GM23338 (cell line): ENCODE measurements at regions not wholly inside any gene's neighbourhood (a gene's known extent, or its start where the extent isn't known, plus 50 kb on each side); places are given as distances from the start of the nearest gene placed in this dataset.

ENCODE experiments used
- ATAC-seq: fragments of 200-7000 bp; cut with Tn5 transposase; 3 replicates; pipeline ENCODE4 v1.9.1; 2020
- DNase-seq: peaks from one replicate; pipeline ENCODE4 v3.0.0-alpha.2; 2015; ENCODE audit warnings: low spot score
- H2AFZ ChIP-seq: fragments of 200-600 bp; sonication (generic); 2 replicates; pipeline ENCODE4 v1.8.0; 2016; ENCODE audit warnings: antibody characterized with exemption, mild to moderate bottlenecking, moderate library complexity
- H3F3A ChIP-seq: fragments of 200-600 bp; sonication (generic); replicated peaks from 2 replicates; pipeline ENCODE4 v1.8.0; 2017; ENCODE audit warnings: antibody characterized with exemption, mixed run types, low read depth
- H3K27ac ChIP-seq: fragments of 200-600 bp; sonication (generic); 2 replicates; pipeline ENCODE4 v1.6.1; 2016; ENCODE audit warnings: low read depth
- H3K27me3 ChIP-seq: fragments of 200-600 bp; sonication (generic); 2 replicates; pipeline ENCODE4 v1.8.0; 2016; ENCODE audit warnings: mild to moderate bottlenecking, mixed run types, moderate library complexity; ENCODE audit not compliant: insufficient read depth
- H3K36me3 ChIP-seq: fragments of 200-600 bp; sonication (generic); 2 replicates; pipeline ENCODE4 v1.8.0; 2016; ENCODE audit warnings: mild to moderate bottlenecking; ENCODE audit not compliant: insufficient read depth
- H3K4me1 ChIP-seq: fragments of 200-600 bp; sonication (generic); 2 replicates; pipeline ENCODE4 v1.8.0; 2016; ENCODE audit warnings: mild to moderate bottlenecking, moderate library complexity; ENCODE audit not compliant: insufficient read depth
- H3K4me2 ChIP-seq: fragments of 200-600 bp; sonication (generic); 2 replicates; pipeline ENCODE4 v1.7.1; 2017; ENCODE audit warnings: mixed run types
- H3K4me3 ChIP-seq: fragments of 200-600 bp; sonication (generic); 2 replicates; pipeline ENCODE4 v1.6.1; 2016; ENCODE audit warnings: mixed run types
- H3K79me2 ChIP-seq: fragments of 200-600 bp; sonication (generic); replicated peaks from 2 replicates; pipeline ENCODE4 v1.8.0; 2017; ENCODE audit warnings: mild to moderate bottlenecking; ENCODE audit not compliant: insufficient read depth
- H3K9me2 ChIP-seq: fragments of 200-600 bp; sonication (generic); 2 replicates; pipeline ENCODE4 v1.8.0; 2017; ENCODE audit not compliant: insufficient read depth
- H4K20me1 ChIP-seq: fragments of 200-600 bp; sonication (generic); replicated peaks from 2 replicates; pipeline ENCODE4 v1.8.0; 2017; ENCODE audit warnings: mild to moderate bottlenecking; ENCODE audit not compliant: insufficient read depth
- H3K27ac Mint-ChIP-seq: 2 replicates; pipeline ENCODE4 v1.8.0; 2020; ENCODE audit warnings: inconsistent platforms, mild to moderate bottlenecking, moderate library complexity, mixed read lengths
- H3K27me3 Mint-ChIP-seq: 3 replicates; pipeline ENCODE4 v1.8.0; 2022; ENCODE audit warnings: low read depth, mild to moderate bottlenecking, moderate library complexity, mixed read lengths, inconsistent platforms; ENCODE audit not compliant: insufficient read depth, poor library complexity
- H3K36me3 Mint-ChIP-seq: 3 replicates; pipeline ENCODE4 v1.8.0; 2021; ENCODE audit warnings: low read depth, mild to moderate bottlenecking, inconsistent platforms, moderate library complexity, mixed read lengths
- H3K4me1 Mint-ChIP-seq: 3 replicates; pipeline ENCODE4 v1.8.0; 2020; ENCODE audit warnings: mild to moderate bottlenecking, inconsistent platforms, mixed read lengths
- H3K4me3 Mint-ChIP-seq: 3 replicates; pipeline ENCODE4 v1.8.0; 2021; ENCODE audit warnings: moderate library complexity, mild to moderate bottlenecking, inconsistent platforms, mixed read lengths
- H3K9me3 Mint-ChIP-seq: 3 replicates; pipeline ENCODE4 v1.8.0; 2020; ENCODE audit warnings: moderate library complexity, mild to moderate bottlenecking, inconsistent platforms, mixed read lengths
- CREB1 ChIP-seq: fragments of 250-450 bp; sonication (Bioruptor Pico); IDR thresholded peaks from 2 replicates; pipeline ENCODE4 v1.5.0; 2020; ENCODE audit warnings: low read depth, mild to moderate bottlenecking, moderate library complexity
- ETS1 ChIP-seq: IDR thresholded peaks from 2 replicates; pipeline ENCODE4 v1.6.1; 2016; ENCODE audit warnings: antibody characterized with exemption
- EZH2 ChIP-seq: fragments of 200-600 bp; sonication (generic); IDR thresholded peaks from one replicate; pipeline ENCODE4 v1.8.0; 2017; ENCODE audit warnings: antibody characterized with exemption, mild to moderate bottlenecking, low read depth; ENCODE audit not compliant: unreplicated experiment
- EZH2phosphoT487 ChIP-seq: fragments of 200-600 bp; sonication (generic); IDR thresholded peaks from one replicate; pipeline ENCODE4 v1.8.1; 2018; ENCODE audit warnings: antibody characterized with exemption; ENCODE audit not compliant: unreplicated experiment
- JUNB ChIP-seq: IDR thresholded peaks from one replicate; pipeline ENCODE4 v1.6.1; 2016; ENCODE audit warnings: antibody characterized with exemption; ENCODE audit not compliant: unreplicated experiment
- NANOG ChIP-seq: IDR thresholded peaks from 2 replicates; pipeline ENCODE4 v1.6.1; 2016; ENCODE audit warnings: antibody characterized with exemption, borderline replicate concordance
- POLR2AphosphoS5 ChIP-seq: IDR thresholded peaks from 2 replicates; pipeline ENCODE4 v1.6.1; 2016; ENCODE audit warnings: antibody characterized with exemption, low read depth
- REST ChIP-seq: IDR thresholded peaks from one replicate; pipeline ENCODE4 v1.6.1; 2018; ENCODE audit warnings: antibody characterized with exemption; ENCODE audit not compliant: unreplicated experiment
- STAT1 ChIP-seq: IDR thresholded peaks from one replicate; pipeline ENCODE4 v1.6.1; 2016; ENCODE audit warnings: antibody characterized with exemption; ENCODE audit not compliant: unreplicated experiment
- ZNF114 ChIP-seq: fragments of 250-450 bp; sonication (Bioruptor Pico); IDR thresholded peaks from 2 replicates; pipeline ENCODE4 v1.5.0; 2020; ENCODE audit warnings: mild to moderate bottlenecking, moderate library complexity
- ZNF331 ChIP-seq: fragments of 250-450 bp; sonication (Bioruptor Pico); IDR thresholded peaks from 2 replicates; pipeline ENCODE4 v1.5.0; 2020; ENCODE audit warnings: low read depth, mild to moderate bottlenecking, moderate library complexity
- ZNF462 ChIP-seq: fragments of 250-450 bp; sonication (Bioruptor Pico); IDR thresholded peaks from 2 replicates; pipeline ENCODE4 v1.5.0; 2020; ENCODE audit warnings: mild to moderate bottlenecking, moderate library complexity

GRCh38 chr4:108426493-108426892 is 193.9 kb upstream of the RPL34 start:
- H3K9me2 ChIP-seq: no peaks in the 10 kb centered on the region
- no peak for ATAC-seq
- Mint-ChIP-seq H3K27me3 (peaks cover 2% of the 10 kb centered on the region), H3K4me3 (no peak overlapping the region), H3K36me3 (peaks cover 3% of the 10 kb centered on the region; the same call in 1 of the 3 replicates), H3K4me1 (peaks cover 3% of the 10 kb centered on the region; the same call in 1 of the 3 replicates), H3K27ac (no peak overlapping the region), H3K9me3 (peaks cover 8% of the 10 kb centered on the region; the same call in 2 of the 3 replicates)
- H3K4me2 ChIP-seq: no peak overlapping the region
- H3K4me1 ChIP-seq: no peaks in the 10 kb centered on the region
- H3K4me3 ChIP-seq: no peak overlapping the region
- H2AFZ ChIP-seq: no peak overlapping the region
- no peak overlapping the region for H3K27ac ChIP-seq
- DNase-seq: no peak
- H3K27me3 ChIP-seq: no peaks in the 10 kb centered on the region
- H4K20me1 ChIP-seq: no peaks in the 10 kb centered on the region
- H3K36me3 ChIP-seq: no peaks in the 10 kb centered on the region; the same call in 1 of the 2 replicates
- H3F3A ChIP-seq: no peaks in the 10 kb centered on the region
- TF ChIP-seq ZNF114 (CRISPR knock-in tag) (no peak), ZNF331 (CRISPR knock-in tag) (no peak), NANOG (no peak)
- H3K79me2 ChIP-seq: no peaks in the 10 kb centered on the region

- H2AFZ ChIP-seq: 0 out of 2 replicates have a peak overlapping the region, but pooled peaks have one; percentile 5
- Mint-ChIP-seq H3K27ac (no peak overlapping the region), H3K4me3 (no peak overlapping the region), H3K9me3 (peaks cover 8% of the 10 kb centered on the region; the same call in 2 of the 3 replicates), H3K4me1 (peaks cover 3% of the 10 kb centered on the region; the same call in 1 of the 3 replicates), H3K27me3 (peaks cover 2% of the 10 kb centered on the region), H3K36me3 (peaks cover 3% of the 10 kb centered on the region; the same call in 1 of the 3 replicates)
- DNase-seq: no peak
- ATAC-seq: no peak
- H3F3A ChIP-seq: no peaks in the 10 kb centered on the region
- H4K20me1 ChIP-seq: no peaks in the 10 kb centered on the region
- no peak overlapping the region for H3K27ac ChIP-seq
- H3K4me1 ChIP-seq: no peaks in the 10 kb centered on the region
- H3K79me2 ChIP-seq: no peaks in the 10 kb centered on the region
- no peaks in the 10 kb centered on the region; the same call in 1 of the 2 replicates for H3K36me3 ChIP-seq
- H3K4me2 ChIP-seq: no peak overlapping the region
- H3K27me3 ChIP-seq: no peaks in the 10 kb centered on the region
- no peaks in the 10 kb centered on the region for H3K9me2 ChIP-seq
- no peak overlapping the region for H3K4me3 ChIP-seq
- TF ChIP-seq ZNF114 (CRISPR knock-in tag): no peak
- no peak for TF ChIP-seq JUNB
- TF ChIP-seq REST: no peak
- no peak for TF ChIP-seq CREB1 (CRISPR knock-in tag)
- TF ChIP-seq ETS1: no peak
- TF ChIP-seq NANOG: no peak
- TF ChIP-seq EZH2: no peak
- TF ChIP-seq STAT1: no peak
- TF ChIP-seq ZNF331 (CRISPR knock-in tag): no peak
- no peak for TF ChIP-seq EZH2phosphoT487
- TF ChIP-seq ZNF462 (CRISPR knock-in tag): no peak
- no peak for TF ChIP-seq POLR2AphosphoS5
These were observed 194.4 kb upstream of the RPL34 start for GRCh38 chr4:108425988-108426387.
